Breast epithelium (tissue), 3 donors: ENCODE measurements at regions not wholly inside any gene's neighbourhood (a gene's known extent, or its start where the extent isn't known, plus 50 kb on each side); places are given as distances from the start of the nearest gene placed in this dataset.

Experiments used
- CTCF ChIP-seq, 3 donors: fragments of 450-650 bp; IDR thresholded peaks; one replicate each; pipeline ENCODE4 v1.5.1; 2016 to 2017; ENCODE audit warnings: antibody characterized with exemption in 3 of 3, mild to moderate bottlenecking in 3 of 3, moderate library complexity in 3 of 3
- POLR2AphosphoS5 ChIP-seq, 3 donors: sonication (generic); formaldehyde crosslinking; IDR thresholded peaks; one replicate each; pipeline ENCODE4 v1.6.1; 2017; ENCODE audit warnings: antibody characterized with exemption in 3 of 3

- TF ChIP-seq CTCF (IDR thresholded peaks at IDR 0.05) (no peak), POLR2AphosphoS5 (IDR thresholded peaks at IDR 0.05) (no peak)
These were observed 243.0 kb upstream of the TRAM1L1 start for GRCh38 chr4:117328333-117328732.
